Neural progenitor cell (in vitro differentiated cells): ENCODE measurements at regions not wholly inside any gene's neighbourhood (a gene's known extent, or its start where the extent isn't known, plus 50 kb on each side); places are given as distances from the start of the nearest gene placed in this dataset.
A peak's percentile ranks its signal among the peaks of the same experiment; 100 is the strongest.

Experiments used
- DNase-seq: peaks from one replicate; pipeline ENCODE4 v3.0.0-alpha.2; 2016; ENCODE audit warnings: low spot score
- H2AFZ ChIP-seq: fragments of 200-600 bp; sonication (generic); replicated peaks from 2 replicates; pipeline ENCODE4 v1.6.1; 2016; ENCODE audit warnings: antibody characterized with exemption
- H3F3A ChIP-seq: fragments of 200-600 bp; sonication (generic); 2 replicates; pipeline ENCODE4 v1.6.1; 2016; ENCODE audit warnings: antibody characterized with exemption, low read depth
- H3K27ac ChIP-seq: fragments of 200-600 bp; sonication (generic); 2 replicates; pipeline ENCODE4 v1.5.1; 2016; ENCODE audit warnings: mild to moderate bottlenecking
- H3K27me3 ChIP-seq: fragments of 200-600 bp; sonication (generic); 2 replicates; pipeline ENCODE4 v1.6.1; 2016; ENCODE audit warnings: mild to moderate bottlenecking, moderate library complexity
- H3K36me3 ChIP-seq: fragments of 200-600 bp; sonication (generic); 2 replicates; pipeline ENCODE4 v1.5.1; 2016
- H3K4me1 ChIP-seq: fragments of 200-600 bp; sonication (generic); 2 replicates; pipeline ENCODE4 v1.6.1; 2016; ENCODE audit warnings: mixed run types
- H3K4me2 ChIP-seq: fragments of 200-600 bp; sonication (generic); 2 replicates; pipeline ENCODE4 v1.6.1; 2016
- H3K4me3 ChIP-seq: fragments of 200-600 bp; sonication (generic); 2 replicates; pipeline ENCODE4 v1.5.1; 2016
- H3K79me2 ChIP-seq: fragments of 200-600 bp; sonication (generic); 2 replicates; pipeline ENCODE4 v1.6.1; 2016; ENCODE audit warnings: low read depth
- H3K9ac ChIP-seq: fragments of 200-600 bp; sonication (generic); 2 replicates; pipeline ENCODE4 v1.6.1; 2016
- H3K9me3 ChIP-seq: fragments of 200-600 bp; sonication (generic); 2 replicates; pipeline ENCODE4 v1.5.1; 2016; ENCODE audit warnings: low read depth
- H4K20me1 ChIP-seq: fragments of 200-600 bp; sonication (generic); 2 replicates; pipeline ENCODE4 v1.6.1; 2016; ENCODE audit warnings: low read depth
- H3K27ac Mint-ChIP-seq: 3 replicates; pipeline ENCODE4 v1.8.0; 2021; ENCODE audit warnings: mixed read lengths
- H3K27me3 Mint-ChIP-seq: 2 replicates; pipeline ENCODE4 v1.8.0; 2022; ENCODE audit warnings: low read depth, mild to moderate bottlenecking, inconsistent platforms, moderate library complexity, mixed read lengths; ENCODE audit not compliant: insufficient read depth
- H3K36me3 Mint-ChIP-seq: 3 replicates; pipeline ENCODE4 v1.8.0; 2021; ENCODE audit warnings: mixed read lengths
- H3K4me1 Mint-ChIP-seq: 3 replicates; pipeline ENCODE4 v1.8.0; 2021; ENCODE audit warnings: mixed read lengths
- H3K4me3 Mint-ChIP-seq: 3 replicates; pipeline ENCODE4 v1.8.0; 2021; ENCODE audit warnings: mild to moderate bottlenecking, moderate library complexity, mixed read lengths
- H3K9me3 Mint-ChIP-seq: 3 replicates; pipeline ENCODE4 v1.8.0; 2020; ENCODE audit warnings: mixed read lengths
- CTCF ChIP-seq: fragments of 200-600 bp; sonication (generic); IDR thresholded peaks from 2 replicates; pipeline ENCODE4 v1.5.1; 2017; ENCODE audit warnings: antibody characterized with exemption, mild to moderate bottlenecking
- EZH2 ChIP-seq: fragments of 200-600 bp; sonication (generic); IDR thresholded peaks from 2 replicates; pipeline ENCODE4 v1.6.1; 2017; ENCODE audit warnings: antibody characterized with exemption, mild to moderate bottlenecking, moderate library complexity
- EZH2phosphoT487 ChIP-seq: fragments of 200-600 bp; sonication (generic); IDR thresholded peaks from 2 replicates; pipeline ENCODE4 v1.6.1; 2017; ENCODE audit warnings: antibody characterized with exemption

DNA sequence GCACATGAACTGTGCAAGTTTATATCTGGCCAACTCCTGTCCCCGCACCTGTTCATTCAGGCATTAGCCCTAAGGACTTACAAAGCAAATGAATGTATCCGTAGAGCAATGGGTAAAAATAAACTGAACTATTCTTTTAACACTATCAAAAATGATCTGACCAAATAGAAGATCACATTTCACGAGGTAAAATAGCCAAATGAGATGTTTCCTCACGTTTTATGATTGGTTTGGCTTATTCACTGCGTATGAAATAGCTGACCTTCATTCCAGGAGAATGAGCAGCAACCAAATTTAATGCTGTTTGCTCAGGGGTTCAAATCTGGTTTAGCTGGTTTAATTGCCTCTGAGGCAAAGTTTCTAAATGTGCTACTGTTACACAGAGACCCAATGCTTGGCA is 216.0 kb upstream of the EEA1 start:
- Histone ChIP-seq H3K27ac (no peak overlapping the region), H3K79me2 (no peaks in the 10 kb centered on the region), H2AFZ (no peak overlapping the region), H4K20me1 (no peaks in the 10 kb centered on the region), H3K9ac (no peak overlapping the region), H3K4me1 (no peaks in the 10 kb centered on the region), H3F3A (no peaks in the 10 kb centered on the region), H3K4me2 (no peak overlapping the region), H3K9me3 (no peaks in the 10 kb centered on the region), H3K27me3 (no peaks in the 10 kb centered on the region), H3K4me3 (no peak overlapping the region), H3K36me3 (no peaks in the 10 kb centered on the region)
- Mint-ChIP-seq H3K9me3 (no peaks in the 10 kb centered on the region), H3K36me3 (no peaks in the 10 kb centered on the region), H3K27ac (no peak overlapping the region), H3K4me1 (no peaks in the 10 kb centered on the region), H3K4me3 (no peak overlapping the region), H3K27me3 (no peaks in the 10 kb centered on the region)
- no peak for TF ChIP-seq EZH2
- TF ChIP-seq EZH2phosphoT487: no peak
- TF ChIP-seq CTCF: no peak
- no peak for DNase-seq

DNA sequence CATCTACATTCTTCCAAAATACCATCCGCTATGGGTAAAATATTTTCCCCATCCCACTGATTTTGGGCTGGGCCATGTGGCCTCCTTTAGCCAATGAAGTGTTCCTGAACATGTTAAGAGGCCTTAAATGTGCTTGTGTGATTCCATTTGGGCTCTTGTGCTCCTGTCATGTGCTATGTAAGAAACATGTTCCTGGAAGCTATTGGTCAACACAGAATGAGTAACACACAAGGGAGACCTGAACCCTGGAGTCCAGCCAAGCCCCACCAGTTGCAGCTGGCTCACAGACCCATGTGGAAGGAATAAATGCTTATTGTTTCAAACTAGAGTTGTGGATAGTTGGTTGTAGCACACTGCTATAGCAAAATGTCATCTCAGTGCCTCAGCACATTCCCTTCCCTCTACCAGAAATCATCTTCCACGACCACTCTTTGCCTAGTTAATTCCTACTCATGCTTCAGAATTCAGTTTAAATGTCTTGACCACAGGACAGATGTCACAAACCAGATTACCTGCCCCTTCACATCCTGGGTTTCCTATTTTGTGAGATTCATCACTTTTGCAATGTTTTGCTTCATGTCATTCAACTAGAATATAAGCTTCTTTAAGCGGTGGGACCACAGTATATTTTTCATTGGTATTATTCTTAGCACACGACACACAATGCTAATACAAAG is 217.3 kb upstream of the EEA1 start:
- Histone ChIP-seq H3K27ac (no peak overlapping the region), H3F3A (no peaks in the 10 kb centered on the region), H3K9me3 (no peaks in the 10 kb centered on the region), H3K36me3 (no peaks in the 10 kb centered on the region), H3K9ac (no peak overlapping the region), H2AFZ (peak overlapping the region; percentile 40), H3K4me1 (no peaks in the 10 kb centered on the region), H4K20me1 (no peaks in the 10 kb centered on the region), H3K27me3 (no peaks in the 10 kb centered on the region), H3K4me2 (no peak overlapping the region), H3K79me2 (no peaks in the 10 kb centered on the region), H3K4me3 (no peak overlapping the region)
- Mint-ChIP-seq H3K9me3 (no peaks in the 10 kb centered on the region), H3K4me3 (no peak overlapping the region), H3K36me3 (no peaks in the 10 kb centered on the region), H3K27me3 (no peaks in the 10 kb centered on the region), H3K27ac (no peak overlapping the region), H3K4me1 (no peaks in the 10 kb centered on the region)
- DNase-seq: no peak
- TF ChIP-seq EZH2phosphoT487: no peak
- TF ChIP-seq EZH2: no peak
- no peak for TF ChIP-seq CTCF

DNA sequence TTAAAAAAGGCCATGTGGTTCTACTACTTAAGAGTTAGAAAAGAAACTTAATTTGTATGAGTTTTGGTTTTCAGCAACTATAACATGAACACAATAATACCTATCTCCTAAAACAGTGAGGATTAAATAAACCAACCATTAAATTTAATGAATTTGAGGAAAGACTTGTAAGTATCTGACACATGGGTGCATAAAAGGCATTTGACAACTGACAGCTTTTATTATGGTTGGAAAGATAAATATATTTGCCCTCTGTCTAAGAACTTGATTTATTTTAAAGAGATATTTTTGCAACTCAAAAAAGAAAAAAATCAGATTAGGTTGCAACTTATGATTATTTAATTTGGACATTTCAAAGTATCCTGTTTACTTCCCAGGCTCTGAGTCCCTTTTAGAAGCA is 217.9 kb upstream of the EEA1 start:
- H3K4me3 Mint-ChIP-seq: no peak overlapping the region
- Histone ChIP-seq H3K36me3 (no peaks in the 10 kb centered on the region), H3K27me3 (no peaks in the 10 kb centered on the region), H3K4me2 (no peak overlapping the region), H3K9me3 (no peaks in the 10 kb centered on the region), H3K9ac (no peak overlapping the region), H3K27ac (no peak overlapping the region), H3F3A (no peaks in the 10 kb centered on the region), H3K4me1 (no peaks in the 10 kb centered on the region), H3K4me3 (no peak overlapping the region), H3K79me2 (no peaks in the 10 kb centered on the region), H4K20me1 (no peaks in the 10 kb centered on the region), H2AFZ (no peak overlapping the region)
- H3K27ac Mint-ChIP-seq: no peak overlapping the region
- no peaks in the 10 kb centered on the region for H3K27me3 Mint-ChIP-seq
- no peaks in the 10 kb centered on the region for H3K36me3 Mint-ChIP-seq
- H3K4me1 Mint-ChIP-seq: no peaks in the 10 kb centered on the region
- DNase-seq: no peak
- TF ChIP-seq EZH2phosphoT487 (no peak), EZH2 (no peak), CTCF (no peak)
- peaks cover 2% of the 10 kb centered on the region for H3K9me3 Mint-ChIP-seq
